Pons (tissue), 1 donor: ENCODE measurements at regions not wholly inside any gene's neighbourhood (a gene's known extent, or its start where the extent isn't known, plus 50 kb on each side); places are given as distances from the start of the nearest gene placed in this dataset.
"Not testable (repeated sequence)": the region's sequence is repeated elsewhere in the genome, so short reads cannot be mapped to it uniquely, and the experiment has no call there.

Source experiments
- DNase-seq: peaks from one replicate; pipeline ENCODE4 v3.0.0-alpha.2; 2016; ENCODE audit warnings: low spot score

GRCh38 chr10:63077800-63078199 is 55.3 kb upstream of the NRBF2 start:
- DNase-seq = no peak

GRCh38 chr10:63072951-63073350 is 60.2 kb upstream of the NRBF2 start:
- DNase-seq = no peak

- no peak for DNase-seq
These were observed 62.0 kb upstream of the NRBF2 start for GRCh38 chr10:63071145-63071544.

- DNase-seq = no peak
These were observed 63.8 kb upstream of the NRBF2 start for GRCh38 chr10:63069318-63069717.

- no peak for DNase-seq
These were observed 64.9 kb upstream of the NRBF2 start for GRCh38 chr10:63068246-63068645.

GRCh38 chr10:63066606-63067005 is 66.5 kb upstream of the NRBF2 start:
- no peak for DNase-seq

GRCh38 chr10:63064706-63065105 is 68.4 kb upstream of the NRBF2 start:
- DNase-seq = no peak

GRCh38 chr10:63058236-63058635 is 74.9 kb upstream of the NRBF2 start:
- no peak for DNase-seq

- DNase-seq = no peak
These were observed 75.6 kb upstream of the NRBF2 start for GRCh38 chr10:63057509-63057908.

GRCh38 chr10:63055705-63056104 is 77.4 kb upstream of the NRBF2 start:
- no peak for DNase-seq

- no peak for DNase-seq
These were observed 78.1 kb upstream of the NRBF2 start for GRCh38 chr10:63054889-63055611.

GRCh38 chr10:63052083-63052482 is 81.0 kb upstream of the NRBF2 start:
- DNase-seq = no peak

GRCh38 chr10:63042256-63042655 is 90.9 kb upstream of the NRBF2 start:
- DNase-seq = no peak

GRCh38 chr10:63033616-63034185 is 99.4 kb upstream of the NRBF2 start:
- not testable (repeated sequence) for DNase-seq

GRCh38 chr10:63030536-63030935 is 102.6 kb upstream of the NRBF2 start:
- no peak for DNase-seq

- peak; percentile 84 for DNase-seq
These were observed 105.6 kb upstream of the NRBF2 start for GRCh38 chr10:63027531-63027930.

GRCh38 chr10:63021225-63021624 is 111.9 kb upstream of the NRBF2 start:
- no peak for DNase-seq

GRCh38 chr10:63013755-63014154 is 119.4 kb upstream of the NRBF2 start:
- peak; percentile 55 for DNase-seq

- no peak for DNase-seq
These were observed 120.5 kb upstream of the NRBF2 start for GRCh38 chr10:63012623-63013022.

- DNase-seq = no peak
These were observed 122.9 kb upstream of the NRBF2 start for GRCh38 chr10:63010203-63010602.

- DNase-seq = no peak
These were observed 124.6 kb upstream of the NRBF2 start for GRCh38 chr10:63008491-63008890.

GRCh38 chr10:63007112-63007511 is 126.0 kb upstream of the NRBF2 start:
- DNase-seq = no peak

- DNase-seq = no peak
These were observed 127.9 kb upstream of the NRBF2 start for GRCh38 chr10:63005246-63005645.
